ENCODE measurements at regions not wholly inside any gene's neighbourhood (a gene's known extent, or its start where the extent isn't known, plus 50 kb on each side); places are given as distances from the start of the nearest gene placed in this dataset.

GRCh38 chr21:18801468-18801867, 397.9 kb upstream of the TMPRSS15 start:
- Histone ChIP-seq H3K9me3 (no peaks in the 10 kb centered on the region), H3K27me3 (no peaks in the 10 kb centered on the region), H3K4me3 (no peak overlapping the region), H3K36me3 (no peaks in the 10 kb centered on the region), H3K4me1 (no peaks in the 10 kb centered on the region), H3K27ac (no peak overlapping the region)
- intact Hi-C loops (cut with DNase I) = no loop called here
- DNase-seq (ENCODE audit: low spot score in 2 of 2) = no peak
- TF ChIP-seq, protein P1, sequence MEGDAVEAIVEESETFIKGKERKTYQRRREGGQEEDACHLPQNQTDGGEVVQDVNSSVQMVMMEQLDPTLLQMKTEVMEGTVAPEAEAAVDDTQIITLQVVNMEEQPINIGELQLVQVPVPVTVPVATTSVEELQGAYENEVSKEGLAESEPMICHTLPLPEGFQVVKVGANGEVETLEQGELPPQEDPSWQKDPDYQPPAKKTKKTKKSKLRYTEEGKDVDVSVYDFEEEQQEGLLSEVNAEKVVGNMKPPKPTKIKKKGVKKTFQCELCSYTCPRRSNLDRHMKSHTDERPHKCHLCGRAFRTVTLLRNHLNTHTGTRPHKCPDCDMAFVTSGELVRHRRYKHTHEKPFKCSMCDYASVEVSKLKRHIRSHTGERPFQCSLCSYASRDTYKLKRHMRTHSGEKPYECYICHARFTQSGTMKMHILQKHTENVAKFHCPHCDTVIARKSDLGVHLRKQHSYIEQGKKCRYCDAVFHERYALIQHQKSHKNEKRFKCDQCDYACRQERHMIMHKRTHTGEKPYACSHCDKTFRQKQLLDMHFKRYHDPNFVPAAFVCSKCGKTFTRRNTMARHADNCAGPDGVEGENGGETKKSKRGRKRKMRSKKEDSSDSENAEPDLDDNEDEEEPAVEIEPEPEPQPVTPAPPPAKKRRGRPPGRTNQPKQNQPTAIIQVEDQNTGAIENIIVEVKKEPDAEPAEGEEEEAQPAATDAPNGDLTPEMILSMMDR (IDR thresholded peaks at IDR 0.05) = no peak

DNA sequence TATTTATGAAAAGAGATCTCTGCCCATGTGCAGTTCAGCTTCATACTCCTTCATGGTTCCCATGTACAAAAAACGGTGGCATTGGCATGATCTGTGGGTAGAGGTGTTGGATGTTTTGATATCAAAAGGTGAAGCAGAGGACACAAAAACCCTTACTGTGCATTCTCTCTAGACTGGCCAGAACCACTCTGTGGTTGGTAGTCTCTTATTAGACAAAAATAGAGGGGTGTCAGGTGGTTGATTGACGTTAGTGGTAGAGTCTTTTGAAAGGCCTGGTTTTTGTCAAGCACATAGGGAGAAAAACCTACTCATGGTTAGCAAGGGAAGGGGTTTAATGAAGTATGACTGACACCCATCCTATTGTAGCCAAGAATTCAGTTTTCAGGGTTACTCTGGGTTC, 400.0 kb upstream of the TMPRSS15 start:
- H3K27me3 ChIP-seq = no peaks in the 10 kb centered on the region
- intact Hi-C loops (cut with DNase I) = no loop called here
- no peaks in the 10 kb centered on the region for H3K4me1 ChIP-seq
- H3K4me3 ChIP-seq = no peak overlapping the region
- H3K36me3 ChIP-seq = no peaks in the 10 kb centered on the region
- TF ChIP-seq, protein P1 (IDR thresholded peaks at IDR 0.05) = no peak
- H3K27ac ChIP-seq = no peak overlapping the region
- no peaks in the 10 kb centered on the region for H3K9me3 ChIP-seq
- DNase-seq (ENCODE audit: low spot score in 2 of 2) = no peak

DNA sequence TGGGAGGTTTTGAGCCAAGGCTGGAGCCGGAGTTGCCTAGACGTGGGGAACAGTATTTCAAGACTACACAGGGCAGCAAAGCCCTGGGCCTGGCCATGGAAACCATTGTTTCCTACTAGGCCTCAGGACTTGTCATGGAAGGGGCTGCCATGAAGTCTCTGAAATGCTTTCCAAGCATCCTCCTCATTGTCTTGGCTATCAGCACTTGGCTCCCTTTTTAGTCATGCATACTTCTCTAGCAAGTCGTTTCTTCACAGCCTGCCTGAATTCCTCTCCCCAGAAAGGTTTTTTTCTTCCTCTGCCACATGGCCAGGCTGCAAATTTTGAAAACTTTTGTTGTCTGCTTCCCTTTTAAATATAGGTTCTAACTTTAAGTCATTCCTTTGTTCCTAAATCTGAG, 406.6 kb upstream of the TMPRSS15 start:
- H3K27me3 ChIP-seq = no peaks in the 10 kb centered on the region
- H3K36me3 ChIP-seq = no peaks in the 10 kb centered on the region
- TF ChIP-seq, protein P1 (IDR thresholded peaks at IDR 0.05) = no peak
- intact Hi-C loops (cut with DNase I) = no loop called here
- no peaks in the 10 kb centered on the region for H3K4me1 ChIP-seq
- no peak for DNase-seq (ENCODE audit: low spot score in 2 of 2)
- H3K9me3 ChIP-seq = no peaks in the 10 kb centered on the region
- no peak overlapping the region for H3K27ac ChIP-seq
- H3K4me3 ChIP-seq = no peak overlapping the region

- Histone ChIP-seq H3K27ac (no peak overlapping the region), H3K4me3 (no peak overlapping the region), H3K27me3 (no peaks in the 10 kb centered on the region), H3K4me1 (no peaks in the 10 kb centered on the region), H3K9me3 (no peaks in the 10 kb centered on the region), H3K36me3 (no peaks in the 10 kb centered on the region)
- DNase-seq (ENCODE audit: low spot score in 2 of 2) = no peak
- TF ChIP-seq, protein P1 (IDR thresholded peaks at IDR 0.05) = no peak
- intact Hi-C loops (cut with DNase I) = no loop called here
These were observed 408.7 kb upstream of the TMPRSS15 start for GRCh38 chr21:18812308-18812707.

DNA sequence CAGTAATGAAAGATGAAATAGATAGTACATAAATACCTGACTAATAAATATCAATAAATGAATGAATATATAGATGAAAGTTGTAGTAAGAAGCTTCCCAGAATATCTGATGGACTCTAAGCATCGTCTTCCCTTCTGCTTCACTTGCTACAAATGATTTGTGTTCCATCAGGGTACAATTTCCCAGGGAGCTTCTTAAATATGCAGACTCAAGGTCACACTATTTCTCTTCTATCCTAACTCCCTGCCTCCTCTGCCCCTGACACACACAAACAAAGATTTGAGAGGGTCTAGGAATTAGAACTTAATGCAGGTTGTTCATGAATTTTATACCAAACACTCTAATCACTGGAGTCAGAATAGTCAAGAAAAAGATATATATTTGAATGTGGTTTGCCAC, 415.9 kb upstream of the TMPRSS15 start:
- Histone ChIP-seq H3K4me1 (no peaks in the 10 kb centered on the region), H3K9me3 (no peaks in the 10 kb centered on the region), H3K4me3 (no peak overlapping the region), H3K36me3 (no peaks in the 10 kb centered on the region), H3K27me3 (no peaks in the 10 kb centered on the region), H3K27ac (no peak overlapping the region)
- DNase-seq (ENCODE audit: low spot score in 2 of 2) = no peak
- intact Hi-C loops (cut with DNase I) = no loop called here
- TF ChIP-seq, protein P1 (IDR thresholded peaks at IDR 0.05) = no peak

DNA sequence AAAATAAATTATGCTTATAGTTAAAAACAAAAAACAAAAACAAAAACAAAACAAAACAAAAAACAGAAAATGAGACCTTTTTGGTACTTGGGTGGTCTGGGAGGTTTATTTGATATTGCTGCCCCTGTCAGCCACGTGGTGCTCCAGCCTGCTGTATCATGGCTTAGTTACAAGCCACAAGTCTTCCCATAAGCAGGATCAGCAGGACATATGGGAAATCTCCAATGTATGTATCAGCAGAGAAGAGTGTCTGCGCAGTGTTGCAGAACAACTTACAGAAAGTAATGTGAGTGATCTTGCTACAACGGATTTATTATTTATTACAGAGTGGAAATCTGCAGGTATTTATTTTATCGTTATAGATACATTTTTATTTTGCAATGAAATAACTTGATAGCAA, 423.0 kb upstream of the TMPRSS15 start:
- TF ChIP-seq, protein P1 (IDR thresholded peaks at IDR 0.05) = no peak
- H3K36me3 ChIP-seq = no peaks in the 10 kb centered on the region
- intact Hi-C loops (cut with DNase I) = no loop called here
- DNase-seq (ENCODE audit: low spot score in 2 of 2) = no peak
- no peak overlapping the region for H3K27ac ChIP-seq
- H3K9me3 ChIP-seq = no peaks in the 10 kb centered on the region
- no peaks in the 10 kb centered on the region for H3K27me3 ChIP-seq
- no peaks in the 10 kb centered on the region for H3K4me1 ChIP-seq
- H3K4me3 ChIP-seq = no peak overlapping the region
